Eye (tissue), 1 donor: ENCODE measurements at regions not wholly inside any gene's neighbourhood (a gene's known extent, or its start where the extent isn't known, plus 50 kb on each side); places are given as distances from the start of the nearest gene placed in this dataset.
"Not testable (repeated sequence)": the region's sequence is repeated elsewhere in the genome, so short reads cannot be mapped to it uniquely, and the experiment has no call there.

ENCODE experiments used
- DNase-seq: peaks from one replicate; pipeline ENCODE4 v3.0.0-alpha.2; 2015

- peak; percentile 29 for DNase-seq
Observed at GRCh38 chr6:137787016-137787415, 80.0 kb upstream of the TNFAIP3 start.

DNA sequence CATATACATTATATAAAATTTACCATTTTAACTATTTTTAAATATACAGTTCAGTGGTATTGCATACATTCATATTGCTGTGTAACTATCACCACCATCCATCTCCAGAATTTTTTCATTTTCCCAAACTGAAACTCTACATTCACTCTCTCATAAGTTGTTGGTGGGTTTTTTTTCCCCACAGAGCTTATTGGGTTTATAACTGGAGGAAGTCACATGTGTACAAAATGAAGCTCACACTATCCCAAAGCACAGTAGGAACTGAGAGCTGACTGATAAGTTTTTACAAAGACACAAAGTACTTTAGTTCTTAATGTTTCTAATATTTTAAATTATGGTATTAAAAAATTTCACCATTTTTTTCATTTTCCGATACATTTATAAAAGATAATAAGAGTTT, 78.8 kb upstream of the TNFAIP3 start:
- no peak for DNase-seq

DNA sequence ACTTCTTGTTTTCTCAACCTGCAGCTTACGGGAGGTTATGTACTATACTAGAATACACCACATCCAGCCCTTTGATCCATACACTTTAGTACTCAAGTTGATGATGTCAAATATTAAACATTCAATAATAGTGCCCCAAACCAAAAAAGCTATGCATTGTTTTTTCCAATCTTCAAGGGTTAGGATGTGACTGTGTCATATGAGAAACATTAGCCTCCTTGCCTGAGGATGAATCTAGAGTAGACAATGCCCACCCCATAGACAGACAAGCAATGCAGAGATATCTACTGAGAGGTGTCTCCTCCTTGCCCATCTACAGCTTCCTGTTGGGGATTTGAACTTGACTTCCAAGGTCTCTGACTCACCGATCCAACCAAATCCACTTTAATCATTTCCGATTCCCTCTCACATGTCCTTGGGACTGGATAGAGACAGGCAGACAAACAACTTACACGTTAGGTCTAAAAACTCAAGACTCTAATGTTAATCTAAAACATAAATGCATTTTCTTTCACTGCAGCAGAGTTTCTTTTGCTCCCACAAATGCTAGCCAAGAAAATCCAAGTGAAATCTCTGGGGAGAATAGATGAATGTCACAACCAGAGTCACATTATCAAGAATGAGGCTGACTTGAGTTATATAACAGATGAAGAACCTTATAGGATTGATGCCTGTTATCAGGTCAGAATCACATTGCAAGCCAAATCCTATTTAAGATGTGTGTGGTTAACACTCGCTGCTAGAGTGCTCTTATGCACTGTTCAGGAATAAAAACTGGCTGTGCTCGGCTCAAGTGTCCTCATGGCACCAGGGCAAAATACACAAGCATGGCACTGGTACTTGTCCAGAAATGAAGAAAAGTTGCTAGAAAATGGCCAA, 75.5 kb upstream of the TNFAIP3 start:
- no peak for DNase-seq

DNA sequence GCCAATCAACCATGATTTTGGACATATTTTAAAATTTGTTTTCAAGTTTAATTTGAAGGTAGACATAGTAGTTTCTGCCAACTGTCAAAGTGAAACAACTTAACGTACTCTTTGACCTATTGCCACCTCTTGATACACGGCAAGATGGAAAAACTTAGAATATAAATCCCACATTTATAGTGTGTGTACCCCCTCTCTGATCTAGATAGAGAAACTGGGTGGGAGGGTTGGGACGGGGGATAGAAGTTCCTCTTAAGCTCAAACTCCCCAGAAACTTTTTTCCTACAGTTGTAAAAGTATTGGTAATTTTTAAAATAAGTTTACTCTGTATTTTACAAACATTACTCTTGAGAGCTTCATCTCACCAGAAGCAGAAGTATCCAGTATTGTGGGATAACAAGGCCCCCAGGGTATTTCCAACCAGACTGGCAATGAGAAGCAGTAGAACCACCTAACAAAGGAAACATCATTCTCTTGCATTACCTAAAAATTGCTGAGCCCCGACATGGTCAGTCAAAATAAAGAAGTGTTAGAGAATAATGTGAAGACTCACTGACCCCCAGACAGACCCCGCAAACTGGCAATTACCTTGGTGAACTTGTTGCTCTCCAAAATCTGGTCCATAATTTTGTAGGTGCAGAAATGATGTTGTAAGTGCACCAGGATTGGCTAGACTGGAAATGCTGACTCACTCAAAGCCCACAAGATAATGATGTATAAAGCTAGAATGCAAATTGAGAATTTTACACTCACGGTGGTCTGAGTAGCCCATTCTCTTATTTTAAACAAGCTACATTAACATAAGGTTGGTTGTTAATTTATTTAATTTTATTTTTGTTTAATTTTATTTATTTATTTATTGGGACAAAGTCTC, 74.7 kb upstream of the TNFAIP3 start:
- DNase-seq, result no peak

DNA sequence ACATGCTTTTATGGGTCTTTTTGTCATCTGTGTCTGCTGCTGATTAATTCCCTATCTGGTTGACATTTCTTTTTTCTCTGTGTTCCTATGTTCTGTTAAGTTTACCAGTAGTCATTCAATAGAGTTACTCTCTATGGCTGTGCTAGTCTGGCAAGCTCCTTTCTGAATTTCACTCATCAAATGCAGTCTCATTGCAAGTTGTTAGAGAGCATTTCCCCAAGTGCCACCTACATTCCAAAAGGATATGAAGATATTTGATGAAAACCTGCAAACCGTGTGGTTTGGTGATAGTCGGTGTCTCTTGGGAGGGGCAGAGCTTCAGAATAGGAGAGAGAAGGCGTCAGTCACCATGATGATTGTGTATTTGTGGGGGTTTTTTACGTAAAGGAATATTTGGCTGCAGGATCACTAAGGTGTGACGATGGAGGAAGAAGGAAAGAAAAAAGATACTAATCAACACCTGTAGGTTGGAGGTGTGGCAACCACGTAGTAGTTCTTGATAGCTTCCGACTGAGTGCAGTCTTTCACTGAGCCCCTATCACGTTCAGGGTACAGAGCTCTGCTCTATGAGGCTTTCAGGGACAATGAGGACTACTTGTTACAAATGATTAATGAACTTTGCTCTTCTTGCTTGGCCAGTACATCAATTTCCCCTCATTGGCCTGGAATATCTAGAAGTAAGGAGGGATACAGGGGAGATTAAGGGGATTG, 73.1 kb upstream of the TNFAIP3 start:
- no peak for DNase-seq

- no peak for DNase-seq
Observed at GRCh38 chr6:137794516-137795201, 72.4 kb upstream of the TNFAIP3 start.

- no peak for DNase-seq
Observed at GRCh38 chr6:137795501-137795900, 71.6 kb upstream of the TNFAIP3 start.

GRCh38 chr6:137798261-137798660, 68.8 kb upstream of the TNFAIP3 start:
- DNase-seq, result no peak

- no peak for DNase-seq
Observed at GRCh38 chr6:137798846-137799245, 68.2 kb upstream of the TNFAIP3 start.

GRCh38 chr6:137799950-137800568, 67.0 kb upstream of the TNFAIP3 start:
- peak; percentile 42 for DNase-seq

- no peak for DNase-seq
Observed at GRCh38 chr6:137800762-137801161, 66.3 kb upstream of the TNFAIP3 start.

- DNase-seq, result no peak
Observed at GRCh38 chr6:137801352-137802114, 65.5 kb upstream of the TNFAIP3 start.

GRCh38 chr6:137802408-137803182, 64.5 kb upstream of the TNFAIP3 start:
- DNase-seq, result no peak

GRCh38 chr6:137804637-137805036, 62.4 kb upstream of the TNFAIP3 start:
- peak; percentile 24 for DNase-seq

GRCh38 chr6:137805622-137806021, 61.4 kb upstream of the TNFAIP3 start:
- DNase-seq, result no peak

- no peak for DNase-seq
Observed at GRCh38 chr6:137806914-137807682, 60.0 kb upstream of the TNFAIP3 start.

- DNase-seq, result no peak
Observed at GRCh38 chr6:137808191-137808590, 58.9 kb upstream of the TNFAIP3 start.

- DNase-seq, result no peak
Observed at GRCh38 chr6:137808836-137809315, 58.2 kb upstream of the TNFAIP3 start.

- DNase-seq, result not testable (repeated sequence)
Observed at GRCh38 chr6:137809895-137810553, 57.0 kb upstream of the TNFAIP3 start.
